Neutrophil (primary cell): ENCODE measurements at regions not wholly inside any gene's neighbourhood (a gene's known extent, or its start where the extent isn't known, plus 50 kb on each side); places are given as distances from the start of the nearest gene placed in this dataset.

Experiments used
- H3K27ac ChIP-seq: fragments of 200-600 bp; sonication (generic); 2 replicates; pipeline ENCODE4 v1.5.1; 2016; ENCODE audit warnings: mild to moderate bottlenecking, moderate library complexity
- H3K27me3 ChIP-seq: fragments of 200-600 bp; sonication (generic); 2 replicates; pipeline ENCODE4 v1.6.0; 2016; ENCODE audit warnings: mild to moderate bottlenecking
- H3K36me3 ChIP-seq: fragments of 200-600 bp; sonication (generic); 2 replicates; pipeline ENCODE4 v1.5.1; 2017
- H3K4me1 ChIP-seq, 2 experiments: fragments of 200-600 bp in 1 of 2; sonication (generic) in 1 of 2; 1 replicate in 1 of 2; 2 replicates in 1 of 2; pipeline versions ENCODE4 v1.5.1 to v1.6.1; 2013 to 2016; ENCODE audit warnings: low read depth in 1 of 2, low read length in 1 of 2, mild to moderate bottlenecking in 1 of 2, moderate library complexity in 1 of 2; ENCODE audit not compliant: control insufficient read depth in 1 of 2, insufficient read depth in 1 of 2
- H3K4me3 ChIP-seq, 2 experiments: fragments of 200-600 bp in 1 of 2; sonication (generic) in 1 of 2; 1 replicate in 1 of 2; 2 replicates in 1 of 2; pipeline ENCODE4 v1.5.1; 2013 to 2016; ENCODE audit warnings: low read depth in 1 of 2, low read length in 1 of 2, mild to moderate bottlenecking in 1 of 2, moderate library complexity in 1 of 2
- H3K9me3 ChIP-seq: fragments of 200-600 bp; sonication (generic); 2 replicates; pipeline ENCODE4 v1.5.1; 2016
- CTCF ChIP-seq: fragments of 200-600 bp; sonication (generic); IDR thresholded peaks from 2 replicates; pipeline ENCODE4 v1.5.1; 2016; ENCODE audit warnings: antibody characterized with exemption

GRCh38 chr13:89496478-89496877 is 1825.3 kb downstream of the SLITRK5 start:
- Histone ChIP-seq H3K4me3 (no peak overlapping the region), H3K9me3 (no peaks in the 10 kb centered on the region), H3K27ac (no peak overlapping the region), H3K36me3 (no peaks in the 10 kb centered on the region), H3K27me3 (no peaks in the 10 kb centered on the region), H3K4me1 (no peaks in the 10 kb centered on the region)
- no peak for TF ChIP-seq CTCF

- Histone ChIP-seq H3K27me3 (no peaks in the 10 kb centered on the region), H3K9me3 (no peaks in the 10 kb centered on the region), H3K4me3 (no peak overlapping the region), H3K4me1 (no peaks in the 10 kb centered on the region), H3K27ac (no peak overlapping the region), H3K36me3 (no peaks in the 10 kb centered on the region)
- no peak for TF ChIP-seq CTCF
These were observed 1826.5 kb downstream of the SLITRK5 start for GRCh38 chr13:89497658-89498057.

- H3K36me3 ChIP-seq = no peaks in the 10 kb centered on the region
- H3K27ac ChIP-seq = no peak overlapping the region
- H3K9me3 ChIP-seq = no peaks in the 10 kb centered on the region
- H3K27me3 ChIP-seq = no peaks in the 10 kb centered on the region
- TF ChIP-seq CTCF = no peak
- H3K4me3 ChIP-seq = no peak overlapping the region
- H3K4me1 ChIP-seq = no peaks in the 10 kb centered on the region
These were observed 1831.1 kb downstream of the SLITRK5 start for GRCh38 chr13:89502286-89502685.

GRCh38 chr13:89514534-89515312 is 1832.8 kb upstream of the MIR17HG start:
- Histone ChIP-seq H3K4me1 (no peaks in the 10 kb centered on the region), H3K27ac (no peak overlapping the region), H3K27me3 (no peaks in the 10 kb centered on the region), H3K9me3 (no peaks in the 10 kb centered on the region), H3K36me3 (no peaks in the 10 kb centered on the region), H3K4me3 (no peak overlapping the region)
- no peak for TF ChIP-seq CTCF

- no peaks in the 10 kb centered on the region for H3K9me3 ChIP-seq
- TF ChIP-seq CTCF = no peak
- H3K4me1 ChIP-seq = no peaks in the 10 kb centered on the region
- no peak overlapping the region for H3K27ac ChIP-seq
- H3K4me3 ChIP-seq = no peak overlapping the region
- no peaks in the 10 kb centered on the region for H3K36me3 ChIP-seq
- H3K27me3 ChIP-seq = no peaks in the 10 kb centered on the region
These were observed 1831.5 kb upstream of the MIR17HG start for GRCh38 chr13:89515948-89516347.
